ENCODE measurements at regions not wholly inside any gene's neighbourhood (a gene's known extent, or its start where the extent isn't known, plus 50 kb on each side); places are given as distances from the start of the nearest gene placed in this dataset.

- TF ChIP-seq CTCF (IDR thresholded peaks at IDR 0.05) (no peak), EZH2 (IDR thresholded peaks at IDR 0.05) (no peak), EZH2phosphoT487 (IDR thresholded peaks at IDR 0.05) (no peak)
These were observed 99.5 kb upstream of the TSPAN2 start for GRCh38 chr1:115188680-115189395.

Measured in neural progenitor cell (in vitro differentiated cells).